ENCODE measurements at regions not wholly inside any gene's neighbourhood (a gene's known extent, or its start where the extent isn't known, plus 50 kb on each side); places are given as distances from the start of the nearest gene placed in this dataset.
"Not testable (repeated sequence)": the region's sequence is repeated elsewhere in the genome, so short reads cannot be mapped to it uniquely, and the experiment has no call there.

GRCh38 chrX:34341814-34342213 is 209.7 kb upstream of the FAM47A start:
- no peaks in the 10 kb centered on the region for H3K79me2 ChIP-seq (ENCODE audit: insufficient read depth, low read length)
- H2AFZ ChIP-seq (ENCODE audit: low read length): no peak overlapping the region
- H3F3A ChIP-seq (ENCODE audit: low read depth): no peaks in the 10 kb centered on the region
- H3K36me3 ChIP-seq (ENCODE audit: insufficient read depth, low read length): no peaks in the 10 kb centered on the region
- H3K9me2 ChIP-seq (replicated peaks; ENCODE audit: low read depth, low read length): no peaks in the 10 kb centered on the region
- H4K20me1 ChIP-seq (ENCODE audit: insufficient read depth, low read length, poor library complexity, severe bottlenecking): no peaks in the 10 kb centered on the region
- H3K9me3 ChIP-seq (ENCODE audit: insufficient read depth, low read depth, low read length): no peaks in the 10 kb centered on the region
- TF ChIP-seq EZH2phosphoT487 (IDR thresholded peaks at IDR 0.05; ENCODE audit: borderline replicate concordance): no peak
- TF ChIP-seq CTCF (conservative IDR thresholded peaks at IDR 0.05; ENCODE audit: low read length): no peak
- no peak overlapping the region for H3K4me3 ChIP-seq (ENCODE audit: low read length, poor library complexity, severe bottlenecking)
- no peak overlapping the region for H3K9ac ChIP-seq (ENCODE audit: low read depth, low read length, poor library complexity, severe bottlenecking)
- H3K4me2 ChIP-seq (ENCODE audit: low read depth, low read length, poor library complexity, severe bottlenecking): no peak overlapping the region
- H3K27me3 ChIP-seq (ENCODE audit: insufficient read depth, low read length, poor library complexity, severe bottlenecking): no peaks in the 10 kb centered on the region
- no peaks in the 10 kb centered on the region for H3K4me1 ChIP-seq (ENCODE audit: insufficient read depth, low read length, poor library complexity, severe bottlenecking)

- Histone ChIP-seq H3K9ac (ENCODE audit: low read depth, low read length, poor library complexity, severe bottlenecking) (no peak overlapping the region), H3K9me2 (replicated peaks; ENCODE audit: low read depth, low read length) (no peaks in the 10 kb centered on the region), H3F3A (ENCODE audit: low read depth) (no peaks in the 10 kb centered on the region), H3K4me3 (ENCODE audit: low read length, poor library complexity, severe bottlenecking) (no peak overlapping the region), H3K4me2 (ENCODE audit: low read depth, low read length, poor library complexity, severe bottlenecking) (no peak overlapping the region), H3K27me3 (ENCODE audit: insufficient read depth, low read length, poor library complexity, severe bottlenecking) (no peaks in the 10 kb centered on the region), H3K36me3 (ENCODE audit: insufficient read depth, low read length) (no peaks in the 10 kb centered on the region), H3K79me2 (ENCODE audit: insufficient read depth, low read length) (no peaks in the 10 kb centered on the region), H3K4me1 (ENCODE audit: insufficient read depth, low read length, poor library complexity, severe bottlenecking) (no peaks in the 10 kb centered on the region), H3K9me3 (ENCODE audit: insufficient read depth, low read depth, low read length) (no peaks in the 10 kb centered on the region), H4K20me1 (ENCODE audit: insufficient read depth, low read length, poor library complexity, severe bottlenecking) (no peaks in the 10 kb centered on the region), H2AFZ (ENCODE audit: low read length) (no peak overlapping the region)
- TF ChIP-seq CTCF (conservative IDR thresholded peaks at IDR 0.05; ENCODE audit: low read length) (no peak), EZH2phosphoT487 (IDR thresholded peaks at IDR 0.05; ENCODE audit: borderline replicate concordance) (no peak)
Observed at GRCh38 chrX:34341258-34341657, 209.1 kb upstream of the FAM47A start.

DNA sequence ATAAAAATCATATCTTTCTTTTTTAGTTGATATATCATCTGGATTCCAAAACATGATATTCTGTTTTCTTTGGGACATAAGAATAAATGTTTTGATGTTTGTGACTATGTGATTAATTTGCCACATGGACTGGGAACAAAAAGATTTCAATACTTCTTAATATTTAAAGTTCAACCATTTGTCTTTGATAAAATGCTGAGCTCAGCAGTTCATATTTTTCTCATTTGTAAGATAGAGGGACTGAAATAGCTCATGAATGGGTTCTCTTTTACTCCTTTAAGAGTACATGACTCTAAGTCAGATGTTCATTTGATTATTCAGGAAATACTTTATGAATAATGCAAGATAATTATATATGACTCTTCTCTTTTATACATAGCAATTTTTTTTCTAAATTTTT is 205.9 kb upstream of the FAM47A start:
- no peaks in the 10 kb centered on the region for H3K79me2 ChIP-seq (ENCODE audit: insufficient read depth, low read length)
- H3K4me2 ChIP-seq (ENCODE audit: low read depth, low read length, poor library complexity, severe bottlenecking): no peak overlapping the region
- H2AFZ ChIP-seq (ENCODE audit: low read length): no peak overlapping the region
- H3K36me3 ChIP-seq (ENCODE audit: insufficient read depth, low read length): no peaks in the 10 kb centered on the region
- TF ChIP-seq EZH2phosphoT487 (IDR thresholded peaks at IDR 0.05; ENCODE audit: borderline replicate concordance): no peak
- no peak for TF ChIP-seq CTCF (conservative IDR thresholded peaks at IDR 0.05; ENCODE audit: low read length)
- no peaks in the 10 kb centered on the region for H3K27me3 ChIP-seq (ENCODE audit: insufficient read depth, low read length, poor library complexity, severe bottlenecking)
- H3K9ac ChIP-seq (ENCODE audit: low read depth, low read length, poor library complexity, severe bottlenecking): no peak overlapping the region
- H3K9me3 ChIP-seq (ENCODE audit: insufficient read depth, low read depth, low read length): no peaks in the 10 kb centered on the region
- no peaks in the 10 kb centered on the region for H3F3A ChIP-seq (ENCODE audit: low read depth)
- H3K4me3 ChIP-seq (ENCODE audit: low read length, poor library complexity, severe bottlenecking): no peak overlapping the region
- H3K9me2 ChIP-seq (replicated peaks; ENCODE audit: low read depth, low read length): no peaks in the 10 kb centered on the region
- H4K20me1 ChIP-seq (ENCODE audit: insufficient read depth, low read length, poor library complexity, severe bottlenecking): no peaks in the 10 kb centered on the region
- H3K4me1 ChIP-seq (ENCODE audit: insufficient read depth, low read length, poor library complexity, severe bottlenecking): no peaks in the 10 kb centered on the region

GRCh38 chrX:34335376-34335775 is 203.3 kb upstream of the FAM47A start:
- H4K20me1 ChIP-seq (ENCODE audit: insufficient read depth, low read length, poor library complexity, severe bottlenecking); H3F3A ChIP-seq (ENCODE audit: low read depth); H3K27me3 ChIP-seq (ENCODE audit: insufficient read depth, low read length, poor library complexity, severe bottlenecking); H2AFZ ChIP-seq (ENCODE audit: low read length); H3K36me3 ChIP-seq (ENCODE audit: insufficient read depth, low read length); H3K4me2 ChIP-seq (ENCODE audit: low read depth, low read length, poor library complexity, severe bottlenecking); H3K79me2 ChIP-seq (ENCODE audit: insufficient read depth, low read length); H3K9me3 ChIP-seq (ENCODE audit: insufficient read depth, low read depth, low read length); H3K9me2 ChIP-seq (replicated peaks; ENCODE audit: low read depth, low read length); H3K9ac ChIP-seq (ENCODE audit: low read depth, low read length, poor library complexity, severe bottlenecking); H3K4me1 ChIP-seq (ENCODE audit: insufficient read depth, low read length, poor library complexity, severe bottlenecking); H3K4me3 ChIP-seq (ENCODE audit: low read length, poor library complexity, severe bottlenecking): not testable (repeated sequence)
